ENCODE measurements at regions not wholly inside any gene's neighbourhood (a gene's known extent, or its start where the extent isn't known, plus 50 kb on each side); places are given as distances from the start of the nearest gene placed in this dataset.
A peak's percentile ranks its signal among the peaks of the same experiment; 100 is the strongest.
"Not testable (repeated sequence)": the region's sequence is repeated elsewhere in the genome, so short reads cannot be mapped to it uniquely, and the experiment has no call there.

DNA sequence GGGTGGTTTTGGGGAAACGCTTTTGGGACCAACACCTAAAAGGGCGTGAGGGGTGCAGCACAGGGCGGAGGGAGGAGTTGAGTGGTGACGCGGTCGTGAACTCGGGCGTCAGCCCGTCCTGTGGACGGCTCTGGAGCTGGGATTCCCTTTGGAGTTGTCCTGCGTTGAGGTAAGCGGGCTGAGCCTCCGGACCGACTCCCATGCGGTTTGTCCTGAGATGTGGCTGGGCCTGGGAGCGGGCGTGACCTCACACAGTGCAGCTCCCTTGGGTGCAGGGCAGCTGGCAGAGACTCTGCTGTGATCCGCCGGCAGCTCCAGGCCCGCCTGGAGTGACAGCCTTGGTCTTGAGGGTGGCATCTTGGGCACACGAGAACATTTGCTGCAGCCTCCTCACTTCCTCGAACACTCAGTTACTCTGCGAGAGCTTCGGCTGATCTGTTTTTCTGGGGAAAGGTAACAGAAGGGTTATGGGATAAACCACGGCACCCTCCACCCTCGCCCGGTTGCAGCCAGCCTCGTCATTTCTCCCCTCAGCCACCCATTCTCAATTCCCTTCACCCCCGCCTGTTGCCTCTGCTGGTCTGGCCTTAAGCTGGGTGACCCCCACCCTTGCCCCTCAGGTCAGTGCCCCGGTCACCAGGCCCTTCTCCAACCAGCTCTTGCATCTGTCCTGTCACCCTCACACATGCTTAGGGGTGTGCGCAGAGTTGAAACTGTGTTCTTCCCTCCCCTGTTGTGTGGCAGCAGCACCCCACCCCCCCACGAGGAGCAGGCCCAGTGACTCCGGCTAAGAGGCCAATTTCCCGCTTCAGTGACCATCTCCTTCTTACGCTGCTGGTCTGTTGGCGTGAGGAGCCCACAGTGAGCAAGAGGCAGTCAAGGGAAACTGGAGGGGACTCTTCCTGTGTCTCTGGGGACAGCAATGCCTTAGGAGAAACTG is 94.2 kb upstream of the COL5A1 start:
- no peak for DNase-seq

DNA sequence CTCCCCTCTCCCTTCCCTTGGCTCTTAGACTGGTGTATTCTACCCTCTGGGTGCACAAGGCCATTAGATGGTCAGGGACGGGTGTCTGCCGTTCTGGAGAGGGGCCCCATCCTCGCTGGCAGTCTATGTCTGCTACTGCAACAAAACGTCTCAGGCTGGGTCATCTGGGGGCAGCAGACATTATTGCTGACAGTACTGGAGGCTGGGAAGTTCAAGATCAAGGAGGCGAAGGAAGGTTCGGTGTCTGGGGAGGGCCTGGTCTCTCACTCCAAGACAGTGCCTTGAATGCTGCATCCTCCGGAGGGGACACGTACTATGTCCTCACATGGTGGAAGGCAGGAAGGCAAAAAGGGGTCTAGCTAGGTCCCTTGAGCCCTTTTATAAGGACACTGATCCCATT is 93.4 kb upstream of the COL5A1 start:
- DNase-seq = no peak

DNA sequence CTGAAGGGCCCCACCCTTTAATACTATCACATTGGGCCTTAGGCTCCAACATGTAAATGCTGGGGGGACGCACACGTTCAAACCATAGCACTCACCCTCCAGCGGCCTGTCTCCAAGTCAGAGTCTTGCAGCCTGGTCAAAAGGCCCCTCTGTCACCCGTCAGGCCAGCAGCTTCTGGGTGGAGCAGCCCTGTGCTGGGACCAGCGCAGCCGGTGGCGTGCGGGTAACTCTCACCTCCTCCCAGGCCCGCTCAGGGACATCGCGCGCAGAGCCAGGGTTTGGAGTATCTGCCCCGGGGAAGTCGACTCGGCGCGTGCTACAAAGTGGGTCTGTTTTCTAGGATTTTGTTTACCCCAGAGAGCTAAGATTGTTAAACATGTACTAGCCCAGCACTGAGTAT is 93.0 kb upstream of the COL5A1 start:
- DNase-seq = no peak

DNA sequence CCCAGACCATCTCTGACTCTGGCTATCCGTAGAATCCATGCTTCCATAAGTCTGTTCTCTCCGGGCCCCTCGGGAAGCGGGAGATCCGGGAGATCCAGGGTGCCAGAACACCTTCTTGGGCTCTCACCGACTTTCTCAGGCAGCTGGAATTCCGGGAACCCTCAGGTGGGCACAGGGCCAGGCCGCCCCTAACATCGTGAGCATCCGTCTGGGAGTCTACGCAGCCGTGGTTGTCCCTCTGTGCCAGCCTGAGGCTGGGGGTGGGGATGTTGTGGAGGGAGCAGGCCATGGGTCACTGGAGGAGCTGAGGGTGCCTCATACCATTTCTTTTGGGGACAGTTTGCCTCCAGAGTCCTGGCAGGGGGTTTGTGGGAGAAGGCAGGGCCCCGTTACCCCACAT is 92.3 kb upstream of the COL5A1 start:
- no peak for DNase-seq

DNA sequence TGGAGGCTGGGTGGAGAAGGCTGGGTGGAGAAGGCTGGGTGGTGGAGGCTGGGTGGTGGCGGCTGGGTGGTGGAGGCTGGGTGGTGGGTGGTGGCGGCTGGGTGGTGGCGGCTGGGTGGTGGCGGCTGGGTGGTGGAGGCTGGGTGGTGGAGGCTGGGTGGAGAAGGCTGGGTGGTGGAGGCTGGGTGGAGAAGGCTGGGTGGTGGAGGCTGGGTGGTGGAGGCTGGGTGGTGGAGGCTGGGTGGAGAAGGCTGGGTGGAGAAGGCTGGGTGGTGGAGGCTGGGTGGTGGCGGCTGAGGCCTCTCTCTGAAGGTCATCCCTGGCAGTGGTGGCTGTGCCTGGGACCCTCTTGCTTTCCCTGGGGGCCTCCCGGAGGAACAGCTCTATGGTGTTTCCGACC is 91.5 kb upstream of the COL5A1 start:
- DNase-seq = not testable (repeated sequence)

DNA sequence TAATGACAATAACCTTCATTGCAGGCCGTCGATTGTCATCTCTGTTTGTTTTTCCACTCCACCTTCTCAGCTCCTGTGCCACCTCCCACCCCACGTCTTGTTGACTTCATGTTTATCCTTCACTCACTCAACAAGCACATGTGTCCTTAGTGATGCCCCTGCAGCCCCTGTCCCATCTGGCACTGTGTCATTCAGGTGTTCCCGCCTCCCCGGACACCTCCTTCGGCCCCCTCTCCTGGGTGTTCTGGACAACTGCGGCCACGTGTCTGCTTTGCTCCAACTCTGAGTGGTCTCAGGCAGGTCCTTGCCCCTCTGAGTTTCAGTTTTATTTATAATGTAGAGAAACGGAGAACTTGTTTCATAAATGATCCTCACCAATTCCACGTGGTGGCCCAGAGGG is 91.0 kb upstream of the COL5A1 start:
- DNase-seq = no peak

DNA sequence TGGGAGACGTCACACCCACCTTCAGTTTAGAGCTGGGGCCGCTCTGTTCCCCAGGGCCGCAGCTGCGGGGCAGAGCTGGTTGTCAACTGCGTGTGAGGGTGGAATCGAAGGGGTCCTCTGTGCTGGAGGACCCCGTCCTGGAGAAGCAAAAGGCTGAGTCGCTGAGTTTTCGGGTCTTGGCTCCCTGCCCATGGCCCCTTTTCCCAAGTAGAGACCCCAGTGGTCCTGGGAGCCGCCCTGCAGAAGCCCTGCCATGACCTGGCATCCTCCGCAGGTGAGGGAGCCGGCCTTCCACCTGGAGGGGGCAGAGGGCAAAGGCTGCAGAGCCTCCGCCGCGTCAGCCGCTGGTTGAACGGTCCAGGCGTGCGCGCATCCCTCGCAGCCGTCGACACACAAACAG is 90.4 kb upstream of the COL5A1 start:
- no peak for DNase-seq

DNA sequence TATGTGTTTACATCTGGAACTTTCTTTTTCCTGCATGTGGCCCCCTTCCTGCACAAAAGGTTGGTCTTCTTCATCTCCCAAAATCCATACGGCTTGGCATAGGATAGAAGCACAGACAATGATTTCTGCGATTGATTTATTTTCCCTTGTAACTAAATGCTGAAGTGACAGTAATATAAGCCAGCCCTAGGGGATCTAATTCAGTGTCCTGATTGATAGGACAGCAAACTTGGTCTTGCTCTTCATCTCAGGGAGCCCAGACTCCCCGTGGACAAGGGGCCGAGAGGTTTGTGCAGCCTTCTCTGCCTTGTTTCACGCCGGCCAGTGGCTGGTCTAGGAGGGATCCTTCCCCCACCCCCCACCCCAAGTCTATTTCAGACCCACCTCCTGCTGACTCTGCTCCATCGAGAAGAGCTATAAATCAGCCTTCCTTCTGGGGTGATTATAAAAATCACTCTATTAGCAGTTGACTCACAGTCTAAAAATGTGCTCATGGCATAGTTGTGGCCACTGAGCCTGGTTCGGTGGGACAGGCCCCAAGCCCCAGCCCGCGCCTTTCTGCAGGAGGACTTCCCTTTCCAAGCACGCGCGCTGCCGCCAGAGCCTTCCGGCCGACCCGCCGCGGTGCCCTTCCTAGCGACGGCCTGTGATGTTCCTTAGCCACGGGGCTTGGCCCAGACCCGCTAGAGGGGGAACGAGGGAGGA is 89.8 kb upstream of the COL5A1 start:
- DNase-seq = no peak

DNA sequence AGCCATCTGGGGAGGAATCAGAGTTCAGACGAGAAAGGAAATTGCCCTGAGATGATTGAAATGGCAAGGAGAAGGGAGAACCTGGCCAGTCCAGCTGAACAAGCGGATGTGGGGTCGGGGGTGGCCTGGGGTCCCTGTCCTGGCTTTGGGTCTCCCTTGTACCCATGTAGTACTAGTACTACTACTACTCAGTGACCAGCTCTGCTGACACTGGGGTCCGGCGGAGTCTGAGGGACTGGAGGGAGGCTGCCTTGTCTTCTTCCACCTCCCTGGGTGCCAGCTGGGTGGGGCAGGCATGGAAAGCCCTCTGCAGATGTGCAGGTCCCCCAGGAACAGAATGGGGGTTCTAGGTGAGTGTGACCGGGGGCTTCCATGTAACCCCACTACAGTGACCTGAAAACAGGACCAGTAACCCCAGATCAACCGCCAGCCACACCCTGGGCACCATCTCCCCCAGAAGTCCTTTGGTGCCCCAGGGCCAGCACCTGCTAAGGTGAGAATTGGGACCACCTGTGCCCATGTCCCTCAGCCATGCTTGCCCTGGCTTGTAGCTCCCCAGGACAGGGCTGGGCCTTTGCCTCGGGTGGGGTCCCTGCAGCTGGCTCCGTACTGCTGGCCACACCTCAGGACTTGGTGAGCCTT is 89.1 kb upstream of the COL5A1 start:
- no peak for DNase-seq

DNA sequence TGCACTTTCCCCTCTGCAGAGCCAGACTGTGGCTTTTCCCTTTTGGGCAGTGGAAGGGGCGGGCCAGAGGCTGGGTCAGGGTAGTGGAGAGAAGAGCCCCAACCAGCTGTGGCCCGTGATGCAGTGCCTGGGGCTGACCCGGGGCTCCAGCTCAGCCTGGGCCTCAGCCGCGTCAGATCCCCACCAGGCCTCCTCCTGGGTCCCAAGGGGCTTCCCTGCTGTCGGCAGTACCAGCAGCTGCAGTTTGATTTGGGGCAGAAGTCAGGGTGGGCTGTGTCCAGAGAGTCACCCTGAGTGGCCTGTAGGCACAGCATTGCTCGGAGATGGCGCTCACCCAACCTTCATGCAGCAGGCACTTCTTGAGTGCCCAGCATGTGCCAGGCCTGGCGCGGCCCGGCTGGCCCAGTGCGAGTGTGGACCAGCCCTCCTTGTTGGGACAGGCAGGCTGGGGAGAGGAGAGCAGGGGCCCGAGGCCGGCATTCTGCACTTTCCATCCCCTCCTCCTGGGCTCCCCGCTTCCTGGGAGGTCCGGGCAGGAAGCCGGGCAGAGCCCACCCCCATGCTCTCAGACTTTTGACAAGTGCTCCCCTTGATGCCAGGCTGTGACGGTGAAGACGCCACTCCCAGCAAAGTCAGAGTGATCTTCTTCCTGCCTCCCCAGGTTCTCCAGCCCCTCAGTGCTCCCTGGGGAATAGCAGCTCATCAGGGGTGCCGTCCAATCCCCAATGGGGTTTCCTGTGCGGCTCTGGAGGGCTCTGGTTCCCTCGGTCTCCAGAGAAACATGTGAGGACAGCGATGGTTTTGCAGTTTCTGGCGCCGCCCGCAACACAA is 88.3 kb upstream of the COL5A1 start:
- DNase-seq = no peak

DNA sequence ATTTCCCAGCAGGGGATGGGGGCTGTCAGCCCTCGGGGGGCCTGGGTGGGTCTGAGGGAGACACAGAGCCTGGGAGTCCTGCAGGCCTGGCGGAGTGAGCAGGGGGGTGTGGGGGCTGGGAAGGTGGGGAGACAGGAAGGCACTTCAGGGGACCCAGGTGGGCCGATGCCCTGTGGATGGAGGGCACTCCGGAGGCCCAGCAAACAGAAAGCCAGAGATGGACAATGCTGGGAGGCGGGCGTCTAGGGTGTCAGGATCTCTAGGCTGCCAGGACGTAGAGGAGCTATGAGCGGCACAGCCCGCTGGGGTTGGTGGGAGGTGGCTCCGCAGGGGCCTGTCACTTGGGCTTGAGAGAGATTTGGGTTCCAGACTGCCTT is 87.6 kb upstream of the COL5A1 start:
- DNase-seq = no peak

DNA sequence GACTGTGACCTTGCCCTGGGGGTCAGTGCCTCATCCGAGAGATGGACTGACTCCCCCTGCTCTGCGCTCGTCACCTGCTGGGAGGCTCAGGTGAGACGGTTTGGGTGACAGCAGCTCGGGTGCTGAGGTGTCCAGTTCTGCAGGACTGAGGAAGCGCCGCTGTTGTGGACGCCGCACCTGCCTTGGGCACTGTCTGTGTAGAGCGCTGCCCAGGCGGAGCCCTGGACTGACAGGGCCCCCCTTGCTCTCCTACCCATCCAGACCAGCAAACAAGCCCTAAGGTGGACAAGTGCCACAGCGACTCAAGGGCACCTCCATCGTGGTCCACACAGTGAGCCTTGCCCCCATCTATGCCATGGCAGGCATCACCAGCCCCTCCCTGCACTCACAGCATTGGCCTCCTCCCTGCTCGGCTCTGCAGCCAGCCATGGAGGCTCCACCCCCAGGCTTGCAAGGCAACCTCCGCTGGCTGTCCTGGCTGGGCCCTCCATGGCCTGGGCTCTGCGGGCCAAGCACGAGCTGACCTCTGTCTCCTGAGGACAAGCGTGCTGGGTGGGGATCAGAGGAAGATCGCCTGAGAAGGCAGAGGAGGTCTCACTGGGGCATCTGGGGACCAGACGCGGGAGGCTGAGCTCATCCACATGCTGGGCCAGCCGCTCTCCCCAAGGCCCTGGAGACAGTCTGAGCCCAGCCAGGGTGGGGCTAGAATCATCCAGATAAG is 87.1 kb upstream of the COL5A1 start:
- no peak for DNase-seq

DNA sequence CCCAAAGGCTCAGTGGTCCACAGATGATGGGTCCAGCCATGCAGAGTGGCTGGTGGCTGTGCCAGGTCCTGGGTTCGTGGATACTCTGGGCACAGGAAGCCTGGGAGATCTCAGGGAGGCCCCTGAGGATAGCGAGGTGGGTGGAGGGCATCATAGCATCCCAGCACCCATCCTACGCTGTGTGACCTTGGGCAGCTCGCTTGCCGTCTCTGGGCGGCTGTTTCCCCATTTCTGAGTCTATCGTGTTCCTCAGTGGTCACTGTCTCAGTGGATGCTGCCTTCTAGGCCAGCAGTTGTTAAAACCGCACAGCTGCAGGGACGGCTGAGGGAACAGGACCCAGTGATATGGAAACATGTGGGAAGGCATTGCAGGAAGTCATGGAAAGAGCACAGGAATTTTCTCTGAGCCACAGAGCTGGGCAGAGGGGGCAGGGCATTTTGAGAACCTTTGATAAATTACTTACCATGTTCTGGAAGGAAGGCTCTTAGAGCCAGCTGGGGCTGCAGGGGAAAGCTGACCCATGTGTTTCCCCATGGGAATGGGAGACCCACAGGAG is 86.4 kb upstream of the COL5A1 start:
- no peak for DNase-seq

DNA sequence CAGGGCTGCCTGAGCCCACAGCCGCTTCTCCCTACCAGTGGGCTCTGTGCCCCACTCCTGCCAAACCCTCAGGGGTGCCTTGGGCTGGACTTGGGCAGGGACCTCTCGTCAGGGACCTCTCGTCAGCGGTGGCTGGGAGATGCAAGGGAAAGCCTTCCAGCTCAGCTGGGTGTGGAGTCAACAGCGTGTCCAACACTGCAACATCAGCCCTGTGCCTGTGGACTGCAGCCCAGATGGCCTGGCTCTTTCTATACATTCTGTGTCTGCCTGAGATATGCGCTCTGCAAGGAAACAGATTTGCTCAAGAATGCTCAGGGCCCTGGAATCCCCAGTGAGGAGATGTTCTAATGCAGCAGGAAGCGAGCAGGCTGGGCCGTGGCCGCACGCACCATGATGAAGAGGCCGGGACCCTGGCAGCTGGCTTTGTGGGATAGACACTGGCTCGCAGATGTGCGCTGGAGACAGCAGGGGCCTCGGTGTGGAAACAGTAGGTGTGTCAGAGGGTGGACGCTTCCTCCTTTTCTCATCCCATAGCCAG is 85.0 kb upstream of the COL5A1 start:
- DNase-seq = peak; percentile 92

DNA sequence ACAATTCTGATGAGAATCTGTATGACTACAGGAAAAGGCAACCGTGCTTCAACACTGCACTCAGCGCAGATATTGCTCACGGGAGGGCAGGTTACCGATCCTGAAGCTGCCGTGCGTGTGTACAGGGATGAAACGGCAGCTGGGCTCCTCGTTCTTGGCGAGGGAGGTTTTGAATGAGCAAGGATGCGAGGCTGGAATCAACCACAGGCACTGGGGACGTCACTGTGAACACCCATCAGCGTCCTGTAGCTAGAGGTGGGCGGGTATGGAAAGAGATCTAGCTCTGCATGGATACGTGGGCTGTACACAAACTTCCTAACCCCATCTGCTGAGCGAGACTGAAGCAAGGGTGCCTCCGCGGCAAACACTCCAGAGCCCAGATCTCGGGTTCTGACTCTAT is 84.3 kb upstream of the COL5A1 start:
- no peak for DNase-seq

DNA sequence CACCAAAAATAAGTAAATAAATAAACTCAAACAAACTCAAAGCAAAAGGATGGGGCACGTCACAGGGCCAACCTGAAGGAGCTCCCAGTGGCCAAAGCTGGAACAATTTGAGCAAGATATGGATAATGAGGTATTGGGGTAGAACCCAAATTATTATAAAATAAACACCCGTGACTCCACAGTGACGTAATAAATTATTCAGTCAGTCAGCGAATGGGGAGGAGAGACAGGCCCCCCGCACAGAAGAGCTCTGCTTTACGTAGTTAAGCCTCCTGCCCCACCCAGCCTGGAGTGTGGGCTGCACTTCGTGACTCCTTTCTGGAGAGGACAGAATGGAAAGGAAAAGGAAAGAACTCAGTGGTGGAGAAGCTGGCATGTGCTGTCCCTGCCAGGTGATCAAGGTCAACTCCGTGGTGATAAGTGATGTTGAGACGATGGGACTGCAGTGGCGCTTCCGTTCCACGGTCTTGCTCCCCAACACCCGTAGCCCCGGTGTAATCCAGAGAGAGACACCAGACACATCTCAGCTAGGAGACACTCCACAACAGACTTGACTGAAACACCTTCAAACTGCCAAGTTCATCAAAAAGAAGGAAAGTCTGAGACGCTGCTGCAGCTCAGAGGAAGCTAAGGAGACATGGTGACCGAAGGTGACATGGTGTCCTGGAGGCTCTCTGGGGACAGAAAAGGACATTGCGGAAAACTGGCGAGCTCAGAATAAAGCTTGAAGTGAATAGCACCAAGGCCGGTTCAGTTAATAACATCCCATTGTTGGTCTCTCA is 83.3 kb upstream of the COL5A1 start:
- no peak for DNase-seq

DNA sequence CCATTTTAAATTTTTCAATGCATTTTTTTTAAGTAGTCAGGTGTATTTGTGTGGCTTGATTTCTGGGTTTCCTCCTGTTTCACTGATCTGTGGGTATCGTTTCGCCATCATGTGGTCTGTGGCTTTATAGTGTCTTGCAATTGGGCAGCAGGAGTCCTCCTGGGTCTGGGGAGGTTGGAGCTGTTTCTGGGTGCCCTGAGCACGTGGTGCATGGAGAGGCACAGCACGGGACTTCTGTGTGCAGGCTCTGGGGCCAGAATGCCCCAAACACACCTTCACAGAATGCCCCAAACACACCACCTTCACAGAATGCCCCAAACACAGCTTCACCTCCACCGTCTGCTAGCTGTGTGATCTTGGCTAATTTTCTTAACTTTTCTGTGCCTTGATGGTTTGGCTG is 82.6 kb upstream of the COL5A1 start:
- no peak for DNase-seq

DNA sequence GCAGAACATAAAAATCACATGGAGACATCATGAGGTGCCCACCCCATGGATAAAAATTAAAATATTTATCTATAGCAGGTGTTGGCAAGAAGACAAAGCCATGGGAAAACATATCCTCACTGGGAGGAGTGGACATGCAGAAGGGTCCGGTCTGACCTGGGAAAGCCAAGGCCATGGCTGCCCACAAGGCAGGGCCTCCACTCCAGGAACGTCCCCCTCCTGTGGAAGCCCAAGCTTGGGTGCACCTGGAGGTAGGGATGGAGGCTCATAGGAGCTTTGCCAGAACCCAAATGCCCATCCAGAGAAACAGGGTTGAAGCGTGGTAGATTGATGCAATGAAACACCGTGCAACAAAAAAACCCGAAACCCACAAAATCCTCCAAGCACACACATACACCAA is 81.4 kb upstream of the COL5A1 start:
- DNase-seq = no peak

DNA sequence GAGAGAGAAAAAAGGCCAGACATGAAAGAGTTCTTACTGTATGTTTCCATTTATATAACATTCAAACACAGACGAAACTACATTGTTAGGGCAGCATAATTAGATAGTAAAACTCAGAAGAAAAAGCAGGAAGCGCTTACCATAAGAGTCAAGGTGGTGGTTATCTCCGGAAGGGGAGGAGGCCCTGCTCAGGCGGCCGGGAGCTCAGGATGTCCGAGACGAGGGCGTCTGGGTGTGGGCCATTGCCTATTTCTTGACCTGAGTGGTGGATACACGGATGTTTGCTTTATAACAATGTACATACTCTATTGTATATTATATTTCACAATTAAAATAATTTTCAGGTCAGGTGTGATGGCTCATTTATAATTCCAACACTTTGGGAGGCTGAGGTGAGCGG is 80.9 kb upstream of the COL5A1 start:
- no peak for DNase-seq

DNA sequence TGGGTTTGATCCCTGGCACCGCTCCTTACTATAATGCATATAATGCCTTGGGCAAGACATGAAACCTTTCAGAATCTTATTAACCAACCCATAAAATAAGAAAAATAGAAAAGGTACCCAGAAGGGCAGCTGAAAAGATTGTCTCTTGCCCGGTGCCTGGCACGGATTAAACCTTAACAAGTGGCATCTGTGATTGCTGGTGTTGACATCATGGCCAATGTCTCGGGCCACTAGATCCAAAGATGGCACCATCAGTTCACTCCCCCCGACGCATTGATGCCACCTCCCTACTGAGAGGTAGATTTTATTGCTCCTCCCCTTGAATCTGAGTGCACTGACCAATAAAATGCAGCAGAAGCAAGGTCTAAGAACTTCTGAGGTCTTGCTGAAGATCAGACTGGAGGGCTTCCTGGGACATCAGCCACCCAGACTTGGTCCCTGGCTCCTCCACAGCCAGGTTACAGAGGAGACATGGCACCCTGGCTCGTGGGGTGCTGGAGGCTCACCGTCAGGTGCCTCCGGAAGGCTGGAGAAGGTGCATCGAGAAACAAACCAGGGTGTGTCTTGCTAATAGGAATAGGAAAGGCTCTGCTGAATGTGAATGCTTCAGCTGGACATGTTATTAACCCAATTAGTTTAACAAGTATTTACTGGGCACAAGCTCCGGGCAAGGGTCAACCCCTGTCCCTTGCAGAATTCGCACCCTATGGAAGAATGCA is 80.0 kb upstream of the COL5A1 start:
- DNase-seq = no peak

Measured in hindlimb muscle (tissue), 1 donor.